ENCODE measurements at regions not wholly inside any gene's neighbourhood (a gene's known extent, or its start where the extent isn't known, plus 50 kb on each side); places are given as distances from the start of the nearest gene placed in this dataset.

- no peaks in the 10 kb centered on the region for H3K27me3 ChIP-seq (ENCODE audit: insufficient read depth, low read depth)
- no peak overlapping the region for H3K4me3 ChIP-seq (IDR thresholded peaks at IDR 0.05; ENCODE audit: insufficient read depth, low read depth, low read length)
- H3K9ac ChIP-seq: no peak overlapping the region
- no peak for TF ChIP-seq CTCF (conservative IDR thresholded peaks at IDR 0.05; ENCODE audit: low read depth, low read length)
- H4K20me1 ChIP-seq (ENCODE audit: insufficient read depth): no peaks in the 10 kb centered on the region
- no peak overlapping the region for H3K27ac ChIP-seq
- H3K4me1 ChIP-seq (ENCODE audit: low read depth, poor library complexity, severe bottlenecking): peaks cover 13% of the 10 kb centered on the region
- H3K4me2 ChIP-seq: no peak overlapping the region
- no peaks in the 10 kb centered on the region for H3K79me2 ChIP-seq (ENCODE audit: insufficient read depth, low read depth)
- H3K36me3 ChIP-seq (ENCODE audit: insufficient read depth): peaks cover 3% of the 10 kb centered on the region; the same call in 1 of the 2 replicates
- no peak overlapping the region for H2AFZ ChIP-seq (ENCODE audit: low read depth)
These were observed 512.6 kb downstream of the MRPL39 start for GRCh38 chr21:25094695-25095094.

- no peak for TF ChIP-seq CTCF (conservative IDR thresholded peaks at IDR 0.05; ENCODE audit: low read depth, low read length)
- H3K4me3 ChIP-seq (IDR thresholded peaks at IDR 0.05; ENCODE audit: insufficient read depth, low read depth, low read length): no peak overlapping the region
These were observed 514.8 kb downstream of the MRPL39 start for GRCh38 chr21:25092441-25093011.

GRCh38 chr21:25081096-25081495 lies 526.2 kb downstream of the MRPL39 start:
- Histone ChIP-seq H3K27ac (no peak overlapping the region), H3K4me1 (ENCODE audit: low read depth, poor library complexity, severe bottlenecking) (no peaks in the 10 kb centered on the region), H3K27me3 (ENCODE audit: insufficient read depth, low read depth) (no peaks in the 10 kb centered on the region), H3K4me2 (no peak overlapping the region), H3K36me3 (ENCODE audit: insufficient read depth) (no peaks in the 10 kb centered on the region), H3K9ac (no peak overlapping the region), H3K4me3 (IDR thresholded peaks at IDR 0.05; ENCODE audit: insufficient read depth, low read depth, low read length) (no peak overlapping the region), H3K79me2 (ENCODE audit: insufficient read depth, low read depth) (no peaks in the 10 kb centered on the region), H2AFZ (ENCODE audit: low read depth) (no peak overlapping the region), H4K20me1 (ENCODE audit: insufficient read depth) (no peaks in the 10 kb centered on the region)
- TF ChIP-seq CTCF (conservative IDR thresholded peaks at IDR 0.05; ENCODE audit: low read depth, low read length): no peak

More at GRCh38 chr21:25092441-25093011, 514.8 kb downstream of the MRPL39 start:
- Histone ChIP-seq H2AFZ (ENCODE audit: low read depth) (no peak overlapping the region), H3K27me3 (ENCODE audit: insufficient read depth, low read depth) (no peaks in the 10 kb centered on the region), H3K79me2 (ENCODE audit: insufficient read depth, low read depth) (no peaks in the 10 kb centered on the region), H3K9ac (no peak overlapping the region), H3K27ac (no peak overlapping the region), H4K20me1 (ENCODE audit: insufficient read depth) (no peaks in the 10 kb centered on the region), H3K4me2 (no peak overlapping the region), H3K4me1 (ENCODE audit: low read depth, poor library complexity, severe bottlenecking) (peaks cover 6% of the 10 kb centered on the region), H3K36me3 (ENCODE audit: insufficient read depth) (peaks cover 3% of the 10 kb centered on the region; the same call in 1 of the 2 replicates)

- no peaks in the 10 kb centered on the region for H3K79me2 ChIP-seq (ENCODE audit: insufficient read depth, low read depth)
- no peaks in the 10 kb centered on the region for H4K20me1 ChIP-seq (ENCODE audit: insufficient read depth)
- no peak overlapping the region for H3K4me3 ChIP-seq (IDR thresholded peaks at IDR 0.05; ENCODE audit: insufficient read depth, low read depth, low read length)
- H3K36me3 ChIP-seq (ENCODE audit: insufficient read depth): no peaks in the 10 kb centered on the region
- H3K9ac ChIP-seq: no peak overlapping the region
- no peak overlapping the region for H3K27ac ChIP-seq
- no peaks in the 10 kb centered on the region for H3K4me1 ChIP-seq (ENCODE audit: low read depth, poor library complexity, severe bottlenecking)
- H2AFZ ChIP-seq (ENCODE audit: low read depth): no peak overlapping the region
- no peak overlapping the region for H3K4me2 ChIP-seq
- no peaks in the 10 kb centered on the region for H3K27me3 ChIP-seq (ENCODE audit: insufficient read depth, low read depth)
- no peak for TF ChIP-seq CTCF (conservative IDR thresholded peaks at IDR 0.05; ENCODE audit: low read depth, low read length)
These were observed 526.6 kb downstream of the MRPL39 start for GRCh38 chr21:25080661-25081060.
